HepG2 (cell line): ENCODE measurements at regions not wholly inside any gene's neighbourhood (a gene's known extent, or its start where the extent isn't known, plus 50 kb on each side); places are given as distances from the start of the nearest gene placed in this dataset.

ENCODE experiments used
- ATAC-seq: fragments of 200-7000 bp; cut with Tn5 transposase; 3 replicates; pipeline ENCODE4 v1.9.1; 2020; ENCODE audit warnings: mild to moderate bottlenecking, moderate library complexity
- BruUV-seq: library from RNA; stranded (reverse); fragments of 400-500 nt; replicated peaks from 2 replicates; lab custom pipeline; 2021; lab: Mats Ljungman, UMichigan
- CTCF ChIA-PET: fragments of 300-600 bp; formaldehyde crosslinking; extraction: SDS; loops from one replicate; lab custom pipeline; 2021; ENCODE audit warnings: low total read pairs, inconsistent platforms, low intra/inter-chr PET ratio; lab: Yijun Ruan, JAX
- POLR2A ChIA-PET: fragments of 350-600 bp; sonication (Branson Sonifier 250); formaldehyde crosslinking; loops from one replicate; lab custom pipeline; 2020; ENCODE audit warnings: antibody characterized with exemption, inconsistent platforms; lab: Yijun Ruan, JAX
- DNase-seq: peaks from one replicate; pipeline ENCODE4 v3.0.0-alpha.2; 2015; ENCODE audit warnings: low spot score
- FAIRE-seq: peaks from 3 replicates; lab custom pipeline; 2011; peaks lifted over from hg19 to GRCh38; lab: Jason Lieb, UNC
- H2AFZ ChIP-seq: one replicate; pipeline ENCODE4 v1.6.1; 2011; ENCODE audit warnings: low read length, inconsistent platforms
- H3K27ac ChIP-seq: fragments of 300-600 bp; 3 replicates; pipeline ENCODE4 v1.8.0; 2011; ENCODE audit warnings: mixed run types, mild to moderate bottlenecking, mixed read lengths, low read length, inconsistent platforms; ENCODE audit not compliant: insufficient read depth; ENCODE audit errors: extremely low read length
- H3K27me3 ChIP-seq, 2 experiments: fragments of 200-600 bp in 1 of 2; 2 replicates in 1 of 2; 3 replicates in 1 of 2; pipeline versions ENCODE4 v1.6.0 to v1.8.0; 2011; ENCODE audit warnings: low read length in 2 of 2, mild to moderate bottlenecking in 2 of 2, moderate library complexity in 2 of 2, inconsistent platforms in 1 of 2; ENCODE audit not compliant: insufficient read depth in 2 of 2, control insufficient read depth in 1 of 2
- H3K36me3 ChIP-seq, 2 experiments: fragments of 200-600 bp in 1 of 2; replicated peaks in 1 of 2; 2 replicates in 1 of 2; 3 replicates in 1 of 2; pipeline versions ENCODE4 v1.5.1 to v1.8.0; 2011; ENCODE audit warnings: low read length in 2 of 2, inconsistent platforms in 1 of 2; ENCODE audit not compliant: insufficient read depth in 2 of 2, control insufficient read depth in 1 of 2
- H3K4me1 ChIP-seq: 2 replicates; pipeline ENCODE4 v1.5.1; 2012; ENCODE audit warnings: low read length, inconsistent platforms; ENCODE audit not compliant: insufficient read depth
- H3K4me2 ChIP-seq: 2 replicates; pipeline ENCODE4 v1.6.0; 2011; ENCODE audit warnings: low read depth, low read length, inconsistent platforms
- H3K4me3 ChIP-seq, 3 experiments: fragments of 200-600 bp in 1 of 3; sonication (generic), shearing (Covaris generic) in 1 of 3; replicated peaks in 1 of 3; 2 replicates each; pipeline ENCODE4 v1.5.1; 2011 to 2016; ENCODE audit warnings: low read length in 3 of 3, inconsistent platforms in 2 of 3, low read depth in 2 of 3, mild to moderate bottlenecking in 2 of 3, control low read depth in 1 of 3, mixed read lengths in 1 of 3; ENCODE audit not compliant: insufficient read depth in 1 of 3
- H3K79me2 ChIP-seq: one replicate; pipeline ENCODE4 v1.6.1; 2011; ENCODE audit warnings: low read length, inconsistent platforms; ENCODE audit not compliant: insufficient read depth
- H3K9ac ChIP-seq: 2 replicates; pipeline ENCODE4 v1.6.0; 2011; ENCODE audit warnings: mild to moderate bottlenecking, low read depth, low read length, inconsistent platforms; ENCODE audit not compliant: insufficient read depth
- H3K9me3 ChIP-seq: 2 replicates; pipeline ENCODE4 v1.5.1; 2012; ENCODE audit warnings: mild to moderate bottlenecking, low read length
- H4K20me1 ChIP-seq: 2 replicates; pipeline ENCODE4 v1.6.0; 2011; ENCODE audit warnings: inconsistent platforms, mild to moderate bottlenecking, low read length, moderate library complexity; ENCODE audit not compliant: insufficient read depth
- AKAP8 ChIP-seq: sonication (generic); formaldehyde crosslinking; IDR thresholded peaks from 2 replicates; pipeline ENCODE4 v1.5.1; 2020; ENCODE audit warnings: mild to moderate bottlenecking, missing genetic modification reagents
- BORCS8-MEF2B ChIP-seq: sonication (generic); formaldehyde crosslinking; IDR thresholded peaks from 2 replicates; pipeline ENCODE4 v1.8.0; 2022; ENCODE audit warnings: mild to moderate bottlenecking, missing genetic modification reagents
- ELF3 ChIP-seq: IDR thresholded peaks from 2 replicates; pipeline ENCODE4 v1.6.1; 2016; ENCODE audit warnings: missing genetic modification reagents, missing compliant biosample characterization
- GLI4 ChIP-seq: sonication (generic); formaldehyde crosslinking; IDR thresholded peaks from 2 replicates; pipeline ENCODE4 v1.5.1; 2020; ENCODE audit warnings: missing genetic modification reagents, mild to moderate bottlenecking, moderate library complexity, borderline replicate concordance
- HMGA1 ChIP-seq: sonication (generic); formaldehyde crosslinking; conservative IDR thresholded peaks from 2 replicates; pipeline ENCODE4 v1.4.0; 2020; ENCODE audit warnings: missing genetic modification reagents
- HOXA5 ChIP-seq: sonication (generic); formaldehyde crosslinking; IDR thresholded peaks from 2 replicates; pipeline ENCODE4 v1.4.0; 2020; ENCODE audit warnings: missing genetic modification reagents
- MAF1 ChIP-seq: sonication (generic); formaldehyde crosslinking; IDR thresholded peaks from 2 replicates; pipeline ENCODE4 v1.5.0; 2020; ENCODE audit warnings: missing genetic modification reagents, borderline replicate concordance
- NFATC3 ChIP-seq: sonication (generic); formaldehyde crosslinking; IDR thresholded peaks from 2 replicates; pipeline ENCODE4 v1.5.1; 2020; ENCODE audit warnings: mild to moderate bottlenecking, missing genetic modification reagents
- NFIB ChIP-seq: sonication (generic); formaldehyde crosslinking; IDR thresholded peaks from 2 replicates; pipeline ENCODE4 v1.9.0; 2021; ENCODE audit warnings: missing genetic modification reagents, mild to moderate bottlenecking, borderline replicate concordance
- RAD21 ChIP-seq: fragments of 450-650 bp; formaldehyde crosslinking; IDR thresholded peaks from 2 replicates; pipeline ENCODE4 v1.5.0; 2020; ENCODE audit warnings: mild to moderate bottlenecking
- SRY ChIP-seq: sonication (generic); formaldehyde crosslinking; IDR thresholded peaks from 2 replicates; pipeline ENCODE4 v1.8.0; 2022; ENCODE audit warnings: mild to moderate bottlenecking, missing genetic modification reagents
- ZBTB38 ChIP-seq: sonication (generic); formaldehyde crosslinking; IDR thresholded peaks from 2 replicates; pipeline ENCODE4 v1.5.1; 2020; ENCODE audit warnings: mild to moderate bottlenecking, missing genetic modification reagents
- ZBTB8A ChIP-seq: sonication (generic); formaldehyde crosslinking; IDR thresholded peaks from 2 replicates; pipeline ENCODE4 v1.4.0; 2020; ENCODE audit warnings: mild to moderate bottlenecking, low read depth, missing genetic modification reagents, borderline replicate concordance
- ZNF18 ChIP-seq: sonication (generic); formaldehyde crosslinking; IDR thresholded peaks from 2 replicates; pipeline ENCODE4 v1.8.0; 2022; ENCODE audit warnings: mild to moderate bottlenecking, missing genetic modification reagents; ENCODE audit not compliant: insufficient replicate concordance
- ZNF350 ChIP-seq: sonication (generic); formaldehyde crosslinking; IDR thresholded peaks from 2 replicates; pipeline ENCODE4 v1.4.0; 2020; ENCODE audit warnings: mild to moderate bottlenecking, low read depth, missing genetic modification reagents, borderline replicate concordance
- ZNF430 ChIP-seq: sonication (generic); formaldehyde crosslinking; IDR thresholded peaks from 2 replicates; pipeline ENCODE4 v1.9.0; 2021; ENCODE audit warnings: mild to moderate bottlenecking, missing genetic modification reagents
- ZSCAN30 ChIP-seq: sonication (generic); formaldehyde crosslinking; IDR thresholded peaks from 2 replicates; pipeline ENCODE4 v1.5.0; 2020; ENCODE audit warnings: mild to moderate bottlenecking, missing genetic modification reagents
- WGBS: methylation state at CpG from one replicate; pipeline ENCODE4 v1.1.6; 2017; ENCODE audit warnings: low lambda C conversion rate; 5-methylcytosine and 5-hydroxymethylcytosine counted together
- in situ Hi-C: cut with HindIII; loops from 2 replicates; pipeline ENCODE4 v1.10.0; 2017; ENCODE audit warnings: low pct_unique_long_range_greater_than_20kb; ENCODE audit not compliant: extremely low pct_ligation_motif_present
- intact Hi-C: fragments of 100-400 bp; cut with micrococcal nuclease; formaldehyde crosslinking; loops from one replicate; pipeline ENCODE4 v1.10.0; 2022; ENCODE audit not compliant: unreplicated experiment
- TF ChIP-seq, protein P1 (sequence below): sonication (generic); formaldehyde crosslinking; IDR thresholded peaks from 2 replicates; pipeline ENCODE4 v1.8.0; 2023; ENCODE audit warnings: mild to moderate bottlenecking, missing genetic modification reagents
- TF ChIP-seq, protein P2 (sequence below): sonication (generic); formaldehyde crosslinking; IDR thresholded peaks from 2 replicates; pipeline ENCODE4 v1.5.1; 2020; ENCODE audit warnings: mild to moderate bottlenecking, moderate library complexity, missing genetic modification reagents
- TF ChIP-seq, protein P3 (sequence below): sonication (generic); formaldehyde crosslinking; IDR thresholded peaks from 2 replicates; pipeline ENCODE4 v1.5.0; 2020; ENCODE audit warnings: mild to moderate bottlenecking, missing genetic modification reagents, moderate library complexity

GRCh38 chr2:7097353-7097895 lies 180.2 kb downstream of the RNF144A start:
- peak overlapping the region; percentile 18 for H2AFZ ChIP-seq
- H3K79me2 ChIP-seq, result no peaks in the 10 kb centered on the region
- H3K9me3 ChIP-seq, result no peaks in the 10 kb centered on the region
- H3K4me3 ChIP-seq, result peak overlapping the region in 1 of 3 experiments; percentile 25; a peak in 2 of 6 replicates
- no TSS peak for BruUV-seq
- ChIA-PET POLR2A (no interaction called here), CTCF (interaction anchor here (1.2 to 1.5 kb wide), 2 partner anchors 36 to 575 kb away, joined by 7 to 17 read pairs; no protein-coding TSS in a partner anchor)
- H4K20me1 ChIP-seq, result no peaks in the 10 kb centered on the region
- H3K36me3 ChIP-seq, result no peaks in the 10 kb centered on the region
- no peak overlapping the region for H3K27ac ChIP-seq
- no peak overlapping the region for H3K9ac ChIP-seq
- ATAC-seq (peak; percentile 96), FAIRE-seq (peak; percentile 95), DNase-seq (peak; percentile 41)
- intact Hi-C loops, result loop anchor here (1.0 to 5.0 kb wide), 8 partner anchors 14 to 1890 kb away; partner anchors contain the start of gene ID2
- no peaks in the 10 kb centered on the region for H3K27me3 ChIP-seq
- WGBS, result 3% methylated on average over 18 of the region's 18 CpGs
- in situ Hi-C loops, result no loop called here
- peaks cover 5% of the 10 kb centered on the region for H3K4me1 ChIP-seq
- H3K4me2 ChIP-seq, result peak overlapping the region; percentile 57
- TF ChIP-seq MAF1 (CRISPR knock-in tag) (no peak), ZNF18 (CRISPR knock-in tag) (no peak), ZBTB8A (CRISPR knock-in tag) (no peak), NFIB (CRISPR knock-in tag) (no peak), GLI4 (CRISPR knock-in tag) (no peak), ELF3 (CRISPR knock-in tag) (peak; percentile 53; the same call in 1 of the 2 replicates), RAD21 (CRISPR knock-in tag) (peak; percentile 90), AKAP8 (CRISPR knock-in tag) (no peak), SRY (CRISPR knock-in tag) (no peak), ZBTB38 (peak; percentile 35; the same call in 1 of the 2 replicates), ZSCAN30 (no peak), NFATC3 (CRISPR knock-in tag) (no peak), HOXA5 (peak; percentile 71; the same call in 1 of the 2 replicates), ZNF430 (no peak), BORCS8-MEF2B (CRISPR knock-in tag) (no peak), ZNF350 (CRISPR knock-in tag) (no peak), HMGA1 (CRISPR knock-in tag) (no peak)
- TF ChIP-seq, protein P1, sequence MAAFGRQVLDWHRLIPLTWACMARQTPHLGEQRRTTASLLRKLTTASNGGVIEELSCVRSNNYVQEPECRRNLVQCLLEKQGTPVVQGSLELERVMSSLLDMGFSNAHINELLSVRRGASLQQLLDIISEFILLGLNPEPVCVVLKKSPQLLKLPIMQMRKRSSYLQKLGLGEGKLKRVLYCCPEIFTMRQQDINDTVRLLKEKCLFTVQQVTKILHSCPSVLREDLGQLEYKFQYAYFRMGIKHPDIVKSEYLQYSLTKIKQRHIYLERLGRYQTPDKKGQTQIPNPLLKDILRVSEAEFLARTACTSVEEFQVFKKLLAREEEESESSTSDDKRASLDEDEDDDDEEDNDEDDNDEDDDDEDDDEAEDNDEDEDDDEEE (CRISPR knock-in tag), result no peak
- TF ChIP-seq, protein P2, sequence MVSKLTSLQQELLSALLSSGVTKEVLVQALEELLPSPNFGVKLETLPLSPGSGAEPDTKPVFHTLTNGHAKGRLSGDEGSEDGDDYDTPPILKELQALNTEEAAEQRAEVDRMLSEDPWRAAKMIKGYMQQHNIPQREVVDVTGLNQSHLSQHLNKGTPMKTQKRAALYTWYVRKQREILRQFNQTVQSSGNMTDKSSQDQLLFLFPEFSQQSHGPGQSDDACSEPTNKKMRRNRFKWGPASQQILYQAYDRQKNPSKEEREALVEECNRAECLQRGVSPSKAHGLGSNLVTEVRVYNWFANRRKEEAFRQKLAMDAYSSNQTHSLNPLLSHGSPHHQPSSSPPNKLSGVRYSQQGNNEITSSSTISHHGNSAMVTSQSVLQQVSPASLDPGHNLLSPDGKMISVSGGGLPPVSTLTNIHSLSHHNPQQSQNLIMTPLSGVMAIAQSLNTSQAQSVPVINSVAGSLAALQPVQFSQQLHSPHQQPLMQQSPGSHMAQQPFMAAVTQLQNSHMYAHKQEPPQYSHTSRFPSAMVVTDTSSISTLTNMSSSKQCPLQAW (CRISPR knock-in tag), result no peak
- TF ChIP-seq, protein P3, sequence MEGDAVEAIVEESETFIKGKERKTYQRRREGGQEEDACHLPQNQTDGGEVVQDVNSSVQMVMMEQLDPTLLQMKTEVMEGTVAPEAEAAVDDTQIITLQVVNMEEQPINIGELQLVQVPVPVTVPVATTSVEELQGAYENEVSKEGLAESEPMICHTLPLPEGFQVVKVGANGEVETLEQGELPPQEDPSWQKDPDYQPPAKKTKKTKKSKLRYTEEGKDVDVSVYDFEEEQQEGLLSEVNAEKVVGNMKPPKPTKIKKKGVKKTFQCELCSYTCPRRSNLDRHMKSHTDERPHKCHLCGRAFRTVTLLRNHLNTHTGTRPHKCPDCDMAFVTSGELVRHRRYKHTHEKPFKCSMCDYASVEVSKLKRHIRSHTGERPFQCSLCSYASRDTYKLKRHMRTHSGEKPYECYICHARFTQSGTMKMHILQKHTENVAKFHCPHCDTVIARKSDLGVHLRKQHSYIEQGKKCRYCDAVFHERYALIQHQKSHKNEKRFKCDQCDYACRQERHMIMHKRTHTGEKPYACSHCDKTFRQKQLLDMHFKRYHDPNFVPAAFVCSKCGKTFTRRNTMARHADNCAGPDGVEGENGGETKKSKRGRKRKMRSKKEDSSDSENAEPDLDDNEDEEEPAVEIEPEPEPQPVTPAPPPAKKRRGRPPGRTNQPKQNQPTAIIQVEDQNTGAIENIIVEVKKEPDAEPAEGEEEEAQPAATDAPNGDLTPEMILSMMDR (CRISPR knock-in tag), result peak; percentile 98
